Mucosa of stomach (tissue), 1 donor: ENCODE measurements at regions not wholly inside any gene's neighbourhood (a gene's known extent, or its start where the extent isn't known, plus 50 kb on each side); places are given as distances from the start of the nearest gene placed in this dataset.

Experiments used
- H3K27me3 ChIP-seq: one replicate; pipeline ENCODE4 v1.7.0; 2013; ENCODE audit warnings: mild to moderate bottlenecking, low read length; ENCODE audit not compliant: control insufficient read depth, insufficient read depth
- H3K36me3 ChIP-seq: one replicate; pipeline ENCODE4 v1.7.0; 2013; ENCODE audit warnings: low read length; ENCODE audit not compliant: control insufficient read depth, insufficient read depth
- H3K4me1 ChIP-seq: one replicate; pipeline ENCODE4 v1.7.0; 2013; ENCODE audit warnings: mild to moderate bottlenecking, low read length; ENCODE audit not compliant: control insufficient read depth, insufficient read depth
- H3K4me3 ChIP-seq: one replicate; pipeline ENCODE4 v1.7.0; 2013; ENCODE audit warnings: low read length
- H3K9ac ChIP-seq: one replicate; pipeline ENCODE4 v1.7.0; 2013; ENCODE audit warnings: mild to moderate bottlenecking, low read length, moderate library complexity
- H3K9me3 ChIP-seq: one replicate; pipeline ENCODE4 v1.7.0; 2013; ENCODE audit warnings: mild to moderate bottlenecking, low read length, moderate library complexity; ENCODE audit not compliant: control insufficient read depth
- donor health status: Pancreatic carcinoma.

GRCh38 chr17:79515646-79516571 is 94.9 kb downstream of the RBFOX3 start:
- Histone ChIP-seq H3K9me3 (no peaks in the 10 kb centered on the region), H3K36me3 (no peaks in the 10 kb centered on the region), H3K27me3 (peaks cover 15% of the 10 kb centered on the region), H3K4me1 (no peaks in the 10 kb centered on the region), H3K4me3 (no peak overlapping the region), H3K9ac (no peak overlapping the region)

GRCh38 chr17:79515110-79515509 is 95.7 kb downstream of the RBFOX3 start:
- Histone ChIP-seq H3K4me3 (no peak overlapping the region), H3K36me3 (no peaks in the 10 kb centered on the region), H3K27me3 (peaks cover 13% of the 10 kb centered on the region), H3K9ac (no peak overlapping the region), H3K4me1 (no peaks in the 10 kb centered on the region), H3K9me3 (no peaks in the 10 kb centered on the region)

- Histone ChIP-seq H3K4me1 (no peaks in the 10 kb centered on the region), H3K4me3 (no peak overlapping the region), H3K27me3 (peaks cover 3% of the 10 kb centered on the region)
Measured at GRCh38 chr17:79513820-79514535, 96.9 kb downstream of the RBFOX3 start.

GRCh38 chr17:79513206-79513605 is 97.6 kb downstream of the RBFOX3 start:
- no peaks in the 10 kb centered on the region for H3K27me3 ChIP-seq
- H3K9ac ChIP-seq = no peak overlapping the region
- no peaks in the 10 kb centered on the region for H3K4me1 ChIP-seq
- H3K4me3 ChIP-seq = no peak overlapping the region
- no peaks in the 10 kb centered on the region for H3K9me3 ChIP-seq
- H3K36me3 ChIP-seq = no peaks in the 10 kb centered on the region

More at GRCh38 chr17:79513820-79514535, 96.9 kb downstream of the RBFOX3 start:
- Histone ChIP-seq H3K9me3 (no peaks in the 10 kb centered on the region), H3K36me3 (no peaks in the 10 kb centered on the region), H3K9ac (no peak overlapping the region)

- no peak overlapping the region for H3K4me3 ChIP-seq
- H3K4me1 ChIP-seq = no peaks in the 10 kb centered on the region
- H3K9ac ChIP-seq = no peak overlapping the region
- no peaks in the 10 kb centered on the region for H3K27me3 ChIP-seq
- H3K9me3 ChIP-seq = no peaks in the 10 kb centered on the region
- H3K36me3 ChIP-seq = no peaks in the 10 kb centered on the region
Measured at GRCh38 chr17:79511471-79511870, 99.4 kb downstream of the RBFOX3 start.

- H3K9ac ChIP-seq = no peak overlapping the region
- H3K27me3 ChIP-seq = no peaks in the 10 kb centered on the region
- no peaks in the 10 kb centered on the region for H3K4me1 ChIP-seq
- H3K4me3 ChIP-seq = no peak overlapping the region
- no peaks in the 10 kb centered on the region for H3K9me3 ChIP-seq
- no peaks in the 10 kb centered on the region for H3K36me3 ChIP-seq
Measured at GRCh38 chr17:79510071-79510470, 100.8 kb downstream of the RBFOX3 start.

GRCh38 chr17:79509490-79509889 is 101.4 kb downstream of the RBFOX3 start:
- Histone ChIP-seq H3K9me3 (no peaks in the 10 kb centered on the region), H3K4me3 (no peak overlapping the region), H3K36me3 (no peaks in the 10 kb centered on the region), H3K4me1 (no peaks in the 10 kb centered on the region), H3K27me3 (no peaks in the 10 kb centered on the region), H3K9ac (no peak overlapping the region)

- H3K36me3 ChIP-seq = no peaks in the 10 kb centered on the region
- H3K4me3 ChIP-seq = no peak overlapping the region
- no peaks in the 10 kb centered on the region for H3K4me1 ChIP-seq
- peaks cover 2% of the 10 kb centered on the region for H3K27me3 ChIP-seq
- H3K9ac ChIP-seq = no peak overlapping the region
- H3K9me3 ChIP-seq = no peaks in the 10 kb centered on the region
Measured at GRCh38 chr17:79509008-79509407, 101.8 kb downstream of the RBFOX3 start.

GRCh38 chr17:79508291-79508716 is 102.5 kb downstream of the RBFOX3 start:
- Histone ChIP-seq H3K4me3 (no peak overlapping the region), H3K9ac (no peak overlapping the region), H3K4me1 (no peaks in the 10 kb centered on the region), H3K9me3 (no peaks in the 10 kb centered on the region), H3K27me3 (peaks cover 2% of the 10 kb centered on the region), H3K36me3 (no peaks in the 10 kb centered on the region)

- Histone ChIP-seq H3K4me1 (no peaks in the 10 kb centered on the region), H3K9me3 (no peaks in the 10 kb centered on the region), H3K9ac (no peak overlapping the region), H3K36me3 (no peaks in the 10 kb centered on the region), H3K27me3 (peaks cover 3% of the 10 kb centered on the region), H3K4me3 (no peak overlapping the region)
Measured at GRCh38 chr17:79506955-79507354, 103.9 kb downstream of the RBFOX3 start.

GRCh38 chr17:79506150-79506870 is 104.5 kb downstream of the RBFOX3 start:
- no peaks in the 10 kb centered on the region for H3K36me3 ChIP-seq
- H3K9me3 ChIP-seq = no peaks in the 10 kb centered on the region
- no peak overlapping the region for H3K4me3 ChIP-seq
- H3K27me3 ChIP-seq = peaks cover 9% of the 10 kb centered on the region
- no peaks in the 10 kb centered on the region for H3K4me1 ChIP-seq
- H3K9ac ChIP-seq = no peak overlapping the region

- H3K4me1 ChIP-seq = no peaks in the 10 kb centered on the region
- no peak overlapping the region for H3K4me3 ChIP-seq
- H3K27me3 ChIP-seq = peaks cover 17% of the 10 kb centered on the region
- H3K36me3 ChIP-seq = no peaks in the 10 kb centered on the region
- H3K9me3 ChIP-seq = no peaks in the 10 kb centered on the region
- H3K9ac ChIP-seq = no peak overlapping the region
Measured at GRCh38 chr17:79505199-79505598, 105.7 kb downstream of the RBFOX3 start.
